ENCODE measurements at regions not wholly inside any gene's neighbourhood (a gene's known extent, or its start where the extent isn't known, plus 50 kb on each side); places are given as distances from the start of the nearest gene placed in this dataset.
"Not testable (repeated sequence)": the region's sequence is repeated elsewhere in the genome, so short reads cannot be mapped to it uniquely, and the experiment has no call there.

GRCh38 chr16:34014841-34015820 is 555.7 kb downstream of the TP53TG3F start:
- CTCF ChIA-PET; intact Hi-C loops (cut with micrococcal nuclease); DNase-seq; H3K27me3 Mint-ChIP-seq (ENCODE audit: low read depth); H3K4me1 Mint-ChIP-seq (ENCODE audit: low read depth); H3K4me3 Mint-ChIP-seq; H3K9me3 Mint-ChIP-seq; H3K27ac Mint-ChIP-seq; H3K36me3 Mint-ChIP-seq (ENCODE audit: low read depth): not testable (repeated sequence)

- H3K27me3 Mint-ChIP-seq (ENCODE audit: low read depth); CTCF ChIA-PET; H3K27ac Mint-ChIP-seq; intact Hi-C loops (cut with micrococcal nuclease); DNase-seq; H3K4me3 Mint-ChIP-seq; H3K36me3 Mint-ChIP-seq (ENCODE audit: low read depth); H3K4me1 Mint-ChIP-seq (ENCODE audit: low read depth): not testable (repeated sequence)
- H3K9me3 Mint-ChIP-seq = peaks cover 18% of the 10 kb centered on the region
Measured at GRCh38 chr16:34018277-34018676, 558.9 kb downstream of the TP53TG3F start.

- Mint-ChIP-seq H3K36me3 (ENCODE audit: low read depth) (peaks cover 20% of the 10 kb centered on the region), H3K4me3 (no peak overlapping the region), H3K27me3 (ENCODE audit: low read depth) (peaks cover 3% of the 10 kb centered on the region), H3K9me3 (peaks cover 33% of the 10 kb centered on the region), H3K27ac (no peak overlapping the region), H3K4me1 (ENCODE audit: low read depth) (peaks cover 2% of the 10 kb centered on the region)
- DNase-seq = no peak
- CTCF ChIA-PET = no interaction called here
- intact Hi-C loops (cut with micrococcal nuclease) = no loop called here
Measured at GRCh38 chr16:34050787-34051320, 591.4 kb downstream of the TP53TG3F start.

GRCh38 chr16:34054137-34054536 is 594.7 kb downstream of the TP53TG3F start:
- DNase-seq = no peak
- Mint-ChIP-seq H3K9me3 (peaks cover 31% of the 10 kb centered on the region), H3K27me3 (ENCODE audit: low read depth) (peaks cover 3% of the 10 kb centered on the region), H3K4me3 (no peak overlapping the region), H3K36me3 (ENCODE audit: low read depth) (peaks cover 20% of the 10 kb centered on the region), H3K27ac (no peak overlapping the region), H3K4me1 (ENCODE audit: low read depth) (peaks cover 2% of the 10 kb centered on the region)
- intact Hi-C loops (cut with micrococcal nuclease) = no loop called here
- CTCF ChIA-PET = no interaction called here

- Mint-ChIP-seq H3K27me3 (ENCODE audit: low read depth) (no peaks in the 10 kb centered on the region), H3K9me3 (peaks cover 31% of the 10 kb centered on the region), H3K27ac (no peak overlapping the region), H3K4me1 (ENCODE audit: low read depth) (peaks cover 2% of the 10 kb centered on the region), H3K36me3 (ENCODE audit: low read depth) (peaks cover 18% of the 10 kb centered on the region), H3K4me3 (no peak overlapping the region)
- intact Hi-C loops (cut with micrococcal nuclease) = no loop called here
- no peak for DNase-seq
- CTCF ChIA-PET = no interaction called here
Measured at GRCh38 chr16:34054969-34055368, 595.6 kb downstream of the TP53TG3F start.

- intact Hi-C loops (cut with micrococcal nuclease); H3K4me3 Mint-ChIP-seq; H3K27me3 Mint-ChIP-seq (ENCODE audit: low read depth); DNase-seq; H3K27ac Mint-ChIP-seq; CTCF ChIA-PET; H3K4me1 Mint-ChIP-seq (ENCODE audit: low read depth): not testable (repeated sequence)
- Mint-ChIP-seq H3K36me3 (ENCODE audit: low read depth) (peaks cover 33% of the 10 kb centered on the region), H3K9me3 (peaks cover 46% of the 10 kb centered on the region)
Measured at GRCh38 chr16:34062620-34063253, 603.3 kb downstream of the TP53TG3F start.

GRCh38 chr16:34063498-34064157 is 604.2 kb downstream of the TP53TG3F start:
- CTCF ChIA-PET; H3K27me3 Mint-ChIP-seq (ENCODE audit: low read depth); H3K4me3 Mint-ChIP-seq; DNase-seq; H3K27ac Mint-ChIP-seq; H3K4me1 Mint-ChIP-seq (ENCODE audit: low read depth); intact Hi-C loops (cut with micrococcal nuclease): not testable (repeated sequence)
- H3K36me3 Mint-ChIP-seq (ENCODE audit: low read depth) = peaks cover 38% of the 10 kb centered on the region
- peaks cover 51% of the 10 kb centered on the region for H3K9me3 Mint-ChIP-seq

GRCh38 chr16:34064602-34065001 is 605.2 kb downstream of the TP53TG3F start:
- intact Hi-C loops (cut with micrococcal nuclease); CTCF ChIA-PET; H3K4me3 Mint-ChIP-seq; DNase-seq; H3K27me3 Mint-ChIP-seq (ENCODE audit: low read depth); H3K4me1 Mint-ChIP-seq (ENCODE audit: low read depth); H3K27ac Mint-ChIP-seq: not testable (repeated sequence)
- H3K9me3 Mint-ChIP-seq = peaks cover 55% of the 10 kb centered on the region
- H3K36me3 Mint-ChIP-seq (ENCODE audit: low read depth) = peaks cover 42% of the 10 kb centered on the region

- peaks cover 32% of the 10 kb centered on the region for H3K9me3 Mint-ChIP-seq
- intact Hi-C loops (cut with micrococcal nuclease); H3K27ac Mint-ChIP-seq; DNase-seq; H3K4me1 Mint-ChIP-seq (ENCODE audit: low read depth); CTCF ChIA-PET; H3K27me3 Mint-ChIP-seq (ENCODE audit: low read depth); H3K4me3 Mint-ChIP-seq: not testable (repeated sequence)
- H3K36me3 Mint-ChIP-seq (ENCODE audit: low read depth) = peaks cover 27% of the 10 kb centered on the region
Measured at GRCh38 chr16:34069731-34070130, 610.3 kb downstream of the TP53TG3F start.

- CTCF ChIA-PET = no interaction called here
- Mint-ChIP-seq H3K4me3 (no peak overlapping the region), H3K9me3 (peaks cover 85% of the 10 kb centered on the region), H3K27ac (no peak overlapping the region), H3K36me3 (ENCODE audit: low read depth) (peaks cover 39% of the 10 kb centered on the region), H3K4me1 (ENCODE audit: low read depth) (no peaks in the 10 kb centered on the region), H3K27me3 (ENCODE audit: low read depth) (no peaks in the 10 kb centered on the region)
- DNase-seq = no peak
- intact Hi-C loops (cut with micrococcal nuclease) = no loop called here
Measured at GRCh38 chr16:34078691-34079090, 619.3 kb downstream of the TP53TG3F start.

GRCh38 chr16:34085038-34085437 is 625.6 kb downstream of the TP53TG3F start:
- DNase-seq; H3K27me3 Mint-ChIP-seq (ENCODE audit: low read depth); H3K4me3 Mint-ChIP-seq; H3K4me1 Mint-ChIP-seq (ENCODE audit: low read depth); CTCF ChIA-PET; H3K27ac Mint-ChIP-seq; intact Hi-C loops (cut with micrococcal nuclease): not testable (repeated sequence)
- Mint-ChIP-seq H3K9me3 (peaks cover 85% of the 10 kb centered on the region), H3K36me3 (ENCODE audit: low read depth) (peaks cover 51% of the 10 kb centered on the region)

GRCh38 chr16:34095006-34095405 is 635.6 kb downstream of the TP53TG3F start:
- CTCF ChIA-PET; H3K27me3 Mint-ChIP-seq (ENCODE audit: low read depth); DNase-seq; H3K27ac Mint-ChIP-seq; H3K4me3 Mint-ChIP-seq; intact Hi-C loops (cut with micrococcal nuclease); H3K4me1 Mint-ChIP-seq (ENCODE audit: low read depth): not testable (repeated sequence)
- Mint-ChIP-seq H3K9me3 (peaks cover 87% of the 10 kb centered on the region), H3K36me3 (ENCODE audit: low read depth) (peaks cover 45% of the 10 kb centered on the region)
